ENCODE measurements at regions not wholly inside any gene's neighbourhood (a gene's known extent, or its start where the extent isn't known, plus 50 kb on each side); places are given as distances from the start of the nearest gene placed in this dataset.

GRCh38 chr1:229140119-229140396 lies 130.9 kb upstream of the RAB4A start:
- TF ChIP-seq CTCF (IDR thresholded peaks at IDR 0.05) (no peak), POLR2A (IDR thresholded peaks at IDR 0.05) (no peak)
